HG02970 (cell line): ENCODE measurements at regions not wholly inside any gene's neighbourhood (a gene's known extent, or its start where the extent isn't known, plus 50 kb on each side); places are given as distances from the start of the nearest gene placed in this dataset.

ENCODE experiments used
- ATAC-seq: cut with Tn5 transposase; IDR thresholded peaks from one replicate; pipeline ENCODE4 v1.9.1; 2021; ENCODE audit warnings: mild to moderate bottlenecking, moderate library complexity, moderate number of reproducible peaks; ENCODE audit not compliant: unreplicated experiment, low FRiP score

GRCh38 chr5:62698756-62699155 lies 120.1 kb downstream of the LRRC70 start:
- ATAC-seq = no peak

GRCh38 chr5:62695274-62695673 lies 116.7 kb downstream of the LRRC70 start:
- no peak for ATAC-seq

- ATAC-seq = no peak
These were observed 114.5 kb downstream of the LRRC70 start for GRCh38 chr5:62692946-62693713.

- ATAC-seq = no peak
These were observed 113.3 kb downstream of the LRRC70 start for GRCh38 chr5:62691946-62692345.

GRCh38 chr5:62690421-62690820 lies 111.8 kb downstream of the LRRC70 start:
- no peak for ATAC-seq

- no peak for ATAC-seq
These were observed 111.2 kb downstream of the LRRC70 start for GRCh38 chr5:62689599-62690368.

- ATAC-seq = no peak
These were observed 108.1 kb downstream of the LRRC70 start for GRCh38 chr5:62686692-62687091.

- no peak for ATAC-seq
These were observed 106.6 kb downstream of the LRRC70 start for GRCh38 chr5:62685221-62685620.

- ATAC-seq = no peak
These were observed 105.7 kb downstream of the LRRC70 start for GRCh38 chr5:62684310-62684709.

- ATAC-seq = no peak
These were observed 103.4 kb downstream of the LRRC70 start for GRCh38 chr5:62682059-62682458.

GRCh38 chr5:62681117-62681850 lies 102.7 kb downstream of the LRRC70 start:
- ATAC-seq = no peak

- ATAC-seq = no peak
These were observed 101.5 kb downstream of the LRRC70 start for GRCh38 chr5:62680121-62680520.
